ENCODE measurements at regions not wholly inside any gene's neighbourhood (a gene's known extent, or its start where the extent isn't known, plus 50 kb on each side); places are given as distances from the start of the nearest gene placed in this dataset.
"Not testable (repeated sequence)": the region's sequence is repeated elsewhere in the genome, so short reads cannot be mapped to it uniquely, and the experiment has no call there.

DNA sequence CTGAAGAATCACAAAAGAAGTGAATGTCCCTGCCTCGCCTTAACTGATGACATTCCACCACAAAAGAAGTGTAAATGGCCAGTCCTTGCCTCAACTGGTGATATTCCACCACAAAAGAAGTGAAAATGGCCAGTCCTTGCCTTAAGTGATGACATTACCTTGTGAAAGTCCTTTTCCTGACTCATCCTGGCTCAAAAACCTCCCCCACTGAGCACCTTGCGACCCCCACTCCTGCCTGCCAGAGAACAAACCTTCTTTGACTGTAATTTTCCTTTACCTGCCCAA, 328.5 kb upstream of the TECRL start:
- TF ChIP-seq, protein P1, sequence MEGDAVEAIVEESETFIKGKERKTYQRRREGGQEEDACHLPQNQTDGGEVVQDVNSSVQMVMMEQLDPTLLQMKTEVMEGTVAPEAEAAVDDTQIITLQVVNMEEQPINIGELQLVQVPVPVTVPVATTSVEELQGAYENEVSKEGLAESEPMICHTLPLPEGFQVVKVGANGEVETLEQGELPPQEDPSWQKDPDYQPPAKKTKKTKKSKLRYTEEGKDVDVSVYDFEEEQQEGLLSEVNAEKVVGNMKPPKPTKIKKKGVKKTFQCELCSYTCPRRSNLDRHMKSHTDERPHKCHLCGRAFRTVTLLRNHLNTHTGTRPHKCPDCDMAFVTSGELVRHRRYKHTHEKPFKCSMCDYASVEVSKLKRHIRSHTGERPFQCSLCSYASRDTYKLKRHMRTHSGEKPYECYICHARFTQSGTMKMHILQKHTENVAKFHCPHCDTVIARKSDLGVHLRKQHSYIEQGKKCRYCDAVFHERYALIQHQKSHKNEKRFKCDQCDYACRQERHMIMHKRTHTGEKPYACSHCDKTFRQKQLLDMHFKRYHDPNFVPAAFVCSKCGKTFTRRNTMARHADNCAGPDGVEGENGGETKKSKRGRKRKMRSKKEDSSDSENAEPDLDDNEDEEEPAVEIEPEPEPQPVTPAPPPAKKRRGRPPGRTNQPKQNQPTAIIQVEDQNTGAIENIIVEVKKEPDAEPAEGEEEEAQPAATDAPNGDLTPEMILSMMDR (IDR thresholded peaks at IDR 0.05) = not testable (repeated sequence)
- not testable (repeated sequence) for TF ChIP-seq POLR2A (IDR thresholded peaks at IDR 0.05)

Data from vagina (tissue), 2 donors.